Ascending aorta (tissue), 2 donors: ENCODE measurements at regions not wholly inside any gene's neighbourhood (a gene's known extent, or its start where the extent isn't known, plus 50 kb on each side); places are given as distances from the start of the nearest gene placed in this dataset.

Source experiments
- DNase-seq, 2 donors: peaks; one replicate each; pipeline ENCODE4 v3.0.0-alpha.2; 2019; ENCODE audit warnings: low spot score in 2 of 2
- H3K27ac ChIP-seq, 2 donors: fragments of 200-600 bp; sonication (generic); one replicate each; pipeline ENCODE4 v1.5.1; 2016 to 2017; ENCODE audit warnings: mild to moderate bottlenecking in 1 of 2
- H3K27me3 ChIP-seq: fragments of 200-600 bp; sonication (generic); one replicate; pipeline ENCODE4 v1.5.1; 2017
- H3K36me3 ChIP-seq, 2 donors: fragments of 200-600 bp; sonication (generic); one replicate each; pipeline ENCODE4 v1.5.1; 2016
- H3K4me1 ChIP-seq, 2 donors: fragments of 200-600 bp; sonication (generic); one replicate each; pipeline ENCODE4 v1.5.1; 2016 to 2017; ENCODE audit warnings: mild to moderate bottlenecking in 1 of 2
- H3K4me3 ChIP-seq, 2 donors: fragments of 200-600 bp; sonication (generic); one replicate each; pipeline ENCODE4 v1.5.1; 2016 to 2017; ENCODE audit warnings: mild to moderate bottlenecking in 1 of 2
- H3K9me3 ChIP-seq, 2 donors: fragments of 200-600 bp; sonication (generic); one replicate each; pipeline ENCODE4 v1.5.1; 2016
- intact Hi-C: fragments of 100-400 bp; cut with DNase I; formaldehyde crosslinking; loops from one replicate; pipeline ENCODE4 v1.15.1; 2023
- TF ChIP-seq, protein P1 (sequence below), 3 experiments: fragments of 200-600 bp in 2 of 3; fragments of 450-650 bp in 1 of 3; sonication (generic) in 2 of 3; IDR thresholded peaks; one replicate each; pipeline ENCODE4 v1.5.1; 2016 to 2019; ENCODE audit warnings: antibody characterized with exemption in 3 of 3, mild to moderate bottlenecking in 1 of 3, moderate library complexity in 1 of 3

DNA sequence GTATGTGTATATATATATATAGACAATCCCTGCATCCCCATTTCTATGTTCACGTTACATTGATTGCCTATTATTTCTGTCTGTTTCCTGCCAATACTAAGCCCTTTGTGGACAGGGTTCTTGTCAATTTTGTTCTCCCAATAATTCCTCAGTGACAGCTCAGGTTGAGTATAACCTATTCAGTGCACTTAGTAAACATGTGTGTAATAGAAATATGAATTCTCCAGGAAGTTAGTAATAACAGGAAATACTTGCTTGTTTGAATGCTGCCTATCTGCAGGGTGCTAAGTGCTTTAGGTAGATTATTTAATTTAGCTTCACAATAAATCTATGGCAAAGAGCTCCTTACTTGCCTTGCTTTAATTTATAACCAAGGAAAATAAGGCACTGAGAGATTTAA, 52.8 kb upstream of the PTGFR start:
- no peaks in the 10 kb centered on the region for H3K4me1 ChIP-seq
- no peaks in the 10 kb centered on the region for H3K9me3 ChIP-seq
- intact Hi-C loops = no loop called here
- TF ChIP-seq, protein P1, sequence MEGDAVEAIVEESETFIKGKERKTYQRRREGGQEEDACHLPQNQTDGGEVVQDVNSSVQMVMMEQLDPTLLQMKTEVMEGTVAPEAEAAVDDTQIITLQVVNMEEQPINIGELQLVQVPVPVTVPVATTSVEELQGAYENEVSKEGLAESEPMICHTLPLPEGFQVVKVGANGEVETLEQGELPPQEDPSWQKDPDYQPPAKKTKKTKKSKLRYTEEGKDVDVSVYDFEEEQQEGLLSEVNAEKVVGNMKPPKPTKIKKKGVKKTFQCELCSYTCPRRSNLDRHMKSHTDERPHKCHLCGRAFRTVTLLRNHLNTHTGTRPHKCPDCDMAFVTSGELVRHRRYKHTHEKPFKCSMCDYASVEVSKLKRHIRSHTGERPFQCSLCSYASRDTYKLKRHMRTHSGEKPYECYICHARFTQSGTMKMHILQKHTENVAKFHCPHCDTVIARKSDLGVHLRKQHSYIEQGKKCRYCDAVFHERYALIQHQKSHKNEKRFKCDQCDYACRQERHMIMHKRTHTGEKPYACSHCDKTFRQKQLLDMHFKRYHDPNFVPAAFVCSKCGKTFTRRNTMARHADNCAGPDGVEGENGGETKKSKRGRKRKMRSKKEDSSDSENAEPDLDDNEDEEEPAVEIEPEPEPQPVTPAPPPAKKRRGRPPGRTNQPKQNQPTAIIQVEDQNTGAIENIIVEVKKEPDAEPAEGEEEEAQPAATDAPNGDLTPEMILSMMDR (IDR thresholded peaks at IDR 0.05) = no peak
- no peak overlapping the region for H3K4me3 ChIP-seq
- no peaks in the 10 kb centered on the region for H3K27me3 ChIP-seq
- DNase-seq = no peak
- H3K27ac ChIP-seq = no peak overlapping the region
- no peaks in the 10 kb centered on the region for H3K36me3 ChIP-seq

DNA sequence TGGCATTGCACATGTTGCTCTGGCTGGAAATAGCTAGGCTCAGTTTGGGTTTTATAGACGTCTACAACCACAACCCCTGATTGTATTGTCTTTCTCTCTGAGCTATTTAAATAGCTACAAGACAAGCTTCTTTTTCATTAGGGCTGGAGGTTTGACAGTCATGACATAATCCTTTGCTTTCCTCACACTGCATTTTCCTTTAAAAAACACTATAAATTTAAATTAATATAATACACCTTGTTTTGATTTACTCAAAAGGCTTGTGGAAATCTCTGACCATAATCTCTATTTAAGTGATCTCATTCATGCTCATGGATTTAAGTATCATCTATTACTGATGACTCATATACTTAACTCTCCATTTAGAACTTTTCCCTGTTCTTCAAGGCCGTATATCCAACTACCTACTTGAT, 50.4 kb upstream of the PTGFR start:
- Histone ChIP-seq H3K36me3 (no peaks in the 10 kb centered on the region), H3K9me3 (no peaks in the 10 kb centered on the region), H3K27ac (no peak overlapping the region), H3K4me1 (no peaks in the 10 kb centered on the region), H3K4me3 (no peak overlapping the region), H3K27me3 (no peaks in the 10 kb centered on the region)
- DNase-seq = no peak
- intact Hi-C loops = no loop called here
- TF ChIP-seq, protein P1 (IDR thresholded peaks at IDR 0.05) = no peak
